ENCODE measurements at regions not wholly inside any gene's neighbourhood (a gene's known extent, or its start where the extent isn't known, plus 50 kb on each side); places are given as distances from the start of the nearest gene placed in this dataset.
"Not testable (repeated sequence)": the region's sequence is repeated elsewhere in the genome, so short reads cannot be mapped to it uniquely, and the experiment has no call there.

- H3K27ac ChIP-seq = no peak overlapping the region
- TF ChIP-seq ZFX (IDR thresholded peaks at IDR 0.05) = no peak
- TF ChIP-seq, protein P1, sequence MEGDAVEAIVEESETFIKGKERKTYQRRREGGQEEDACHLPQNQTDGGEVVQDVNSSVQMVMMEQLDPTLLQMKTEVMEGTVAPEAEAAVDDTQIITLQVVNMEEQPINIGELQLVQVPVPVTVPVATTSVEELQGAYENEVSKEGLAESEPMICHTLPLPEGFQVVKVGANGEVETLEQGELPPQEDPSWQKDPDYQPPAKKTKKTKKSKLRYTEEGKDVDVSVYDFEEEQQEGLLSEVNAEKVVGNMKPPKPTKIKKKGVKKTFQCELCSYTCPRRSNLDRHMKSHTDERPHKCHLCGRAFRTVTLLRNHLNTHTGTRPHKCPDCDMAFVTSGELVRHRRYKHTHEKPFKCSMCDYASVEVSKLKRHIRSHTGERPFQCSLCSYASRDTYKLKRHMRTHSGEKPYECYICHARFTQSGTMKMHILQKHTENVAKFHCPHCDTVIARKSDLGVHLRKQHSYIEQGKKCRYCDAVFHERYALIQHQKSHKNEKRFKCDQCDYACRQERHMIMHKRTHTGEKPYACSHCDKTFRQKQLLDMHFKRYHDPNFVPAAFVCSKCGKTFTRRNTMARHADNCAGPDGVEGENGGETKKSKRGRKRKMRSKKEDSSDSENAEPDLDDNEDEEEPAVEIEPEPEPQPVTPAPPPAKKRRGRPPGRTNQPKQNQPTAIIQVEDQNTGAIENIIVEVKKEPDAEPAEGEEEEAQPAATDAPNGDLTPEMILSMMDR (conservative IDR thresholded peaks at IDR 0.05) = no peak
These were observed 267.5 kb downstream of the CALCRL start for GRCh38 chr2:187180529-187180928.

DNA sequence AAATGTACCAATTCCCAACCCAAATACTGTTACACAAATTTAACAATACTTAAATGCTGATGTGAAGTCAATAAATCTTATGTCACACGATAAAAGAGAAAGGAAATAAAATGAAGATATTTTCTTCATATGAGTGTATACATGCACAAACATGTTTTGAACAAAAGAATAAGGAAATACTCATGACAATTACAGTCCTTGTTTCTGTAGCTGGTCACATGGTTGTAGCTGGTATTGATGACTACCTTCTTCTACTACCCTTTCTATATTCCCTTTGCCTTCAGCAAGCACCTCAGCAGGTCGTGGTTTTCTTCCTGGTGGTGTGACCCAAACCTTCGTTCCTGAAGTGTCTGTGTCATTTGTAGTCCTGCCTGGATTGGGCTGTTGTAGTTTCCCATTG is 269.2 kb downstream of the CALCRL start:
- not testable (repeated sequence) for H3K27ac ChIP-seq

DNA sequence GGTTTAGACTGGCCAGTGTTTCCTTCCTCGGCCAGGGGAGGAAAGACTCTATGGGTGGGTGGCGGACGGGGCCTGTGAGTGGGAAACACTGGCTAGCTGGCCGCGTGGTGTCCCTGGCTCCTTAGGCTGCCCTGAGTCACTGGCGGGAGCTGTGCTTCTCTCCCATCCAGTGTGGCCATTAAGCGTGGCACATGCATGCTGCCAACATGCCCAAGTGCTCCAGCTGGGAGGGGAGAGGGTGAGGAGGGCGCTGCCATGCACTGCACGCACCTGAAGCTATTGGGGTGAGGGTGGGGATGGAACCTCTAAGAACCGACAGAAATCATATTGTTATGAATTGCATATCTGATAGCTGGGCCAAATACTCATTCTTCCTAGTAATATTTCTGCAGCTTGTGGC is 270.8 kb downstream of the CALCRL start:
- TF ChIP-seq ZFX (IDR thresholded peaks at IDR 0.05) = no peak
- TF ChIP-seq, protein P1 (conservative IDR thresholded peaks at IDR 0.05) = no peak

GRCh38 chr2:187174582-187174981 is 273.5 kb downstream of the CALCRL start:
- TF ChIP-seq, protein P1 (conservative IDR thresholded peaks at IDR 0.05) = peak; percentile 74
- no peak for TF ChIP-seq ZFX (IDR thresholded peaks at IDR 0.05)

More for the DNA sequence above, 270.8 kb downstream of the CALCRL start:
- no peak overlapping the region for H3K27ac ChIP-seq

GRCh38 chr2:187171318-187171717 is 276.7 kb downstream of the CALCRL start:
- TF ChIP-seq, protein P1 (conservative IDR thresholded peaks at IDR 0.05) = no peak
- no peak for TF ChIP-seq ZFX (IDR thresholded peaks at IDR 0.05)
- no peak overlapping the region for H3K27ac ChIP-seq

More at GRCh38 chr2:187174582-187174981, 273.5 kb downstream of the CALCRL start:
- H3K27ac ChIP-seq = no peak overlapping the region

DNA sequence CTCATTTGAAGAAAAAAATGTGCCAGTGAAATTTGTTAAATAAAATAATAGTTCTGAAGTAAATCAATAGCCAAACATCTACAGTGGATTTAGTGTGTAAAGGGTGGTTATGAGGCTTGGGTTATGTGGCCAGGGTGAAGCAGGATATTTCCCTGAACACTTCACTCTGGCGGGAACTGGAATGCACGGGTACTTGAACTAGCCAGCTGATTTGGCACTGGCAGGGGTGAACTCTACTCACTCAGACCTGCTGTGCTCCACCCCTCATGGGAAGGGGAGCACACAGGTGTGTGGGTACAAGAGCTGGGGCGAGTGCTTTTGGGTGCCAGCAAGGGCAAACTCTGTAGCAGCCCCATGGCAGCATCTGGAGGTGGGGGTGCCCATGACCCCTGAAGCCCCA is 278.2 kb downstream of the CALCRL start:
- TF ChIP-seq, protein P1 (conservative IDR thresholded peaks at IDR 0.05) = no peak
- TF ChIP-seq ZFX (IDR thresholded peaks at IDR 0.05) = no peak

GRCh38 chr2:187168720-187169713 is 279.0 kb downstream of the CALCRL start:
- no peak for TF ChIP-seq ZFX (IDR thresholded peaks at IDR 0.05)
- TF ChIP-seq, protein P1 (conservative IDR thresholded peaks at IDR 0.05) = no peak
- no peak overlapping the region for H3K27ac ChIP-seq

More for the DNA sequence above, 278.2 kb downstream of the CALCRL start:
- no peak overlapping the region for H3K27ac ChIP-seq
